ENCODE measurements at regions not wholly inside any gene's neighbourhood (a gene's known extent, or its start where the extent isn't known, plus 50 kb on each side); places are given as distances from the start of the nearest gene placed in this dataset.

DNA sequence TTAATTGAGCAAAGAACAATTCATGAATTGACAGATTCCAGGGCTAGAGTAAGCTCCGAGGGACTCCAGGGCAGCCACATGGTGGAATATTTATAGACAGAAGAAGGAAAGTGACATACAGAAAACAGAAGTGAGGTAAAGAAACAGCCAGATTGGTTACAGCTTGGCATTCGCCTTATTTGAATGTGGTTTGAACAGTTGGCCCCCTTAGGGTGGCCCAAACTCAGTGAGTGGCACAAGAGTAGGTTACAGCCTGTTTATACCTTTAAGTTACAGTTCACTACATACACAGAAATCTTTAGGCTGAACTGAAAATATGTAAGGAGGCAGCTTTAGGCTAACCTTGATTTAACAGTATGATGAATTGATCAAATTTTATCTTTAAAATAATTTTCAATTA lies 174.5 kb upstream of the CNOT2 start:
- no peak for TF ChIP-seq CTCF (IDR thresholded peaks at IDR 0.05)
- TF ChIP-seq POLR2A (IDR thresholded peaks at IDR 0.05), result no peak

Measured in adrenal gland (tissue), 5 donors.